NCI-H524 treated with DMSO at 0.1 percent for 48 hours (cell line): ENCODE measurements at regions not wholly inside any gene's neighbourhood (a gene's known extent, or its start where the extent isn't known, plus 50 kb on each side); places are given as distances from the start of the nearest gene placed in this dataset.
"Not testable (repeated sequence)": the region's sequence is repeated elsewhere in the genome, so short reads cannot be mapped to it uniquely, and the experiment has no call there.

Experiments
- DNase-seq: peaks from one replicate; lab custom pipeline; 2025; lab: John Stamatoyannopoulos, UW

DNA sequence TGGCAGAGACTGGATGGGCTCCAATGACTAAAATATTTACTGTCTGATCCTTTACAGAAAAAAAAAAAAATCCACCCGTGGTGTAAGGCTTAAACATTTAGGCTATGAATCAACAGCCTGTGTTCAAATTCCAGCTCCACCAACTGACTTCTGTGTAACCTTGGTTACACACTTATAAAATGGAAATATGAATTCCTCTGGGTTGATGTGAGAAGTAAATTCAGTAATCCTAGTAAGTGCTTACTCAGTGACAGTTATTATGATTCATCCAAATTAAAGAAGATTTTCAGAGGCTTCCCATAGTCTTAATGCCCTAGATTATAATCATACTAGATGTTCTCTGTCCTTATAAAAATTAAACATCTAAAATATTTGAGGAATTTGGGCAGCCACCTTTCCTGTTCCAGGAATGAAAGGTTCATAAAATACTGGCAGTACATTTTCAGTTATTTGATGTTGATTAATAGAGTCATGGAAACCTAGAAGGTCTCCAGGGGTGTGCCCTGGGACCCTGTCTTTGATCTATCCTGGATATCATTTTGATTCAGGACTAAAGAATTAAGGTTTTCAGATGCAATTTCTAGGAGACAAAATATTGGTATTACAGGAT is 180.3 kb upstream of the ZNF217 start:
- DNase-seq = no peak

DNA sequence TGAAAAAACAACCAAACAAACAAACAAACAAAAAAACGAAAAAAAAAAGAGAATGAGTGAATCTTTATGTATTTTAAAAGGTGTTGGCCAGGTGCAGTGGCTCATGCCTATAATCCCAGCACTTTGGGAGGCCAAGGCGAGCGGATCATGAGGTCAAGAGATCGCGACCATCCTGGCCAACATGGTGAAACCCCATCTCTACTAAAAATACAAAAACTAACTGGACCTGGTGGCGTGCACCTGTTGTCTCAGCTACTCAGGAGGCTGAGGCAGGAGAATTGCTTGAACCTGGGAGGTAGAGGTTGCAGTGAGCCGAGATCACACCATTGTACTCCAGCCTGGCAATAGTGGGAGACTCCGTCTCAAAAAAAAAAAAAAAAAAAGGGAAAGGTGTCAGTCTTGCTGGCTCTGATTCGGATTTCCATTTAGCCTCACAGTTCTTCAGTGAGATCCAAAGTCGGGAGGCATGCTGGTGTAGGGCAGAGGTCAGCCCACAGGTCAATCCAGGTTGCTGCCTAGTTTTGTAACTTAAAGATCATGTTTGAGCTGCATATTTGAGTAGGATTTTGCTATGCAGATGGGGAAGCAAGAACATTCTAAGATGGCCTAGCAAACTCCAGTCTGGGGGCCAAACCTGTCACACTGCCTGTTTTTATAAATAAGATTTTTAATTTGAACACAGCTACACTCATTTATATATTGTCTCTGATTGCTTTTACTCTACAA is 179.6 kb upstream of the ZNF217 start:
- not testable (repeated sequence) for DNase-seq

DNA sequence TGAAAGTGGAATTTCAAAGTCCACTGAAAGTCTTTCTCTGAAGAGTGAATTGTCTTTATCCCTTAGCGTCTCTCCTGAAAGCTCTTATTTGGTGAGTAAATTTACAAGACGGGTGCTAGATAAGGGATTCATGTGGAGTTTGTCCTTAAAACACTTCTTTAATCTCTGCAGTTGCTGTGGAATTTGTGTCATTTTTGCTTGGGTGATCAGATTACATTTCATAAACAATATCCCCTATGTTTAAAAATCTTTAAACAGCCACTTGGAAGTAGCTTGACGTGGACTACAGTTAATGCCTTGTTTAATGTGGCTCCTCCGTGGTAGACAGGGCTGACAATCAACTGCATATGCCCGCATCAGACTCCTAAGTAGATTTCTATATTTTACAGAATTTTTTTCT is 175.4 kb upstream of the ZNF217 start:
- no peak for DNase-seq

DNA sequence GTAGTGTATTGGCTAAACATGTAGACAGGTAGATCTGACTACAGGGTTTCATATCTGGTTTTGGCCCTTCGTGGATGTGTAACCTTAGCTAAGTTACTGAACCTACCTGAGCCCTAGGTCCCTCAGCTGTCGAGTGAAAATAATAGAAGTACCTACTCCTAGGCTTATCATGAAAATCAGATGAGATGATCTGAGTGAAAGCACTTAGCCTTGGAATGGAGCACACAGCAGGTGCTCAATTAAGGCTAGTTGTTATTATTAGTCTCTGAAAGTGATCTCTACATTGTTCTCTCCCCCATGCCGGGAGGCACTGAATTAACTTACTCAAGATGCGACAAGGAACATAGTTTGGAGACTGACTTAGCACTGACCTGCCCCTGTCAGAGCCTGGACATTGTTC is 174.7 kb upstream of the ZNF217 start:
- DNase-seq = no peak

DNA sequence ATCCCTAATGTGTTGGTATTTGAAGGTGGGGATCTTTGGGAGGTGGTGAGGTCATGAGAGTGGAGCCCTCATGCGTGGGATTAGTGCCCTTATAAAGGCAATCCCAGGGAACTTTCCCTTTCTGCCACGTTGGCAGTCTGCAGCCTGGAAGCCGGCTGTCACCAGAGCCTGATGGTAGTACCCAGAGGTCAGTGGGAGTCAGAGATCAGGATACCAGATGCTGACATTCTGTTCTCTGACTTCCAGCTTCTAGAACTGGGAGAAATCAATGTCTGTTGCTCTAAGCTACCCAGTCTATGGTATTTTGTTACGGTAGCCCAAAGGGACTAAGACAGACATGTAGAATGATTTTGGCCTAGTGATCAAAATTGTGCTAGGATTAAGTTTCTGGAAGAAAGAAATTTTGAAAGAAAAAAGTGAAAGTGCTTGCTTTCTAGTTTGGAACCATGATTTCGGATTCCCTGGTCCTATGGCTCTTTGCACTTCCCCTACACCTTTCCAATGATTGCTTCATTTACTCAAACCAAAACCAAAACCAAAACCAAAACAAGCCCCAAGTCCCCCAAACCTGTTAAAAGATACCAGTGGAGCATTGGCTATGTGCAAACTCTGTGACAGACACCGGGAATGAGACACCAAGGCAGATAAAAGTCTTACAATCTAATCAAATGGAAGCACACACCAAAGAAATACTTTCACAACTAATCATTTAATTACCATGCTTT is 173.7 kb upstream of the ZNF217 start:
- DNase-seq = no peak

DNA sequence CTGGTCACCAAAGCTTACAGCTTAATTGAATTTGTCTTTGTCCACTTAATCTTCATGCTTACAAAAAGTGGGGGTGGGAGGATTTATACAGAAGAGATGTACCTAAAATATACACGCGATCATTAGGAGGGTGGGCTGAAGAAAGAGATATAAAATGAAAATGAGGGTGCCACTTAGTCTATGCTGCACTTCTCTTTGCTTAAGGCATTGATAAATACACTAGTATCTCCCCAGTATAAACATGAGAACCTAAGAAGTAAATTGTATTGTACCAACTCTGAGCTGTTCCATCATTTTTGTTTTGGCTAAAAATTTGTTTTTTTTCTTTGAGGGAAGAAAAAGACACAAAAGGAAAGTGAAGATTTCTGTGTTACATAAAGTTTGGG is 170.8 kb upstream of the ZNF217 start:
- no peak for DNase-seq

DNA sequence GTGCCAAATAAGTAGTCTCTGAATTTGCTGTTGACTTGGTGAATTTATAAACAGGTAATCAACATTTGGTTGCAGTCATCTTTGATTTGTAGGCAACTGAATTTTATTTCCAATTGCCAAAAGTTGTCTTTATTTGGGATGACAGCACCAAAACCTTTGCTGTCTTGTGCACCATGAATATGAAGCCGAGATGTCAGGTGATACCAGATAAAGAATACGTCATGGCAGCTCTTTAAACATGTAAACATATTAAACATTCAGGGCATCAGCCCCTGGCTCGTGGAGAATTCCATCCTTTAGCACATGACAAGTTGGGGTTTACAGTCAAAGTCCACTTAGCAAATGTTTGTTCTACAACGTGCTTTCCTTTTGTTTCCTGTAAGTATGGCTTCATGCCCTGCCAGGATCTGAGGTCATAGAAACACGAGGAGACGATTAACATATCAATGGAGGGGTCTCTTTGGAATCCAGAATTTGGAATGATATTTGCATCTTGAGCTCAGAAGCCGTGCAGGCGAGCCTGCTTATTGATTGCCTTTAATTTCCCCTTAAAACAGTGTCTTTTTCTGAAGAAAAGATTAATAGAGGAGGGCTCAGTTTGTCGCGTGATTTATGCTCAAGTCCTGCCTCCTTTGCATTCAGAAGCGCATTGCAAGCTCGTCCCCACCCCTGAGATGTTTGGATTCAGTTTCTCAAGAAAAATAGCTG is 170.2 kb upstream of the ZNF217 start:
- DNase-seq = no peak

DNA sequence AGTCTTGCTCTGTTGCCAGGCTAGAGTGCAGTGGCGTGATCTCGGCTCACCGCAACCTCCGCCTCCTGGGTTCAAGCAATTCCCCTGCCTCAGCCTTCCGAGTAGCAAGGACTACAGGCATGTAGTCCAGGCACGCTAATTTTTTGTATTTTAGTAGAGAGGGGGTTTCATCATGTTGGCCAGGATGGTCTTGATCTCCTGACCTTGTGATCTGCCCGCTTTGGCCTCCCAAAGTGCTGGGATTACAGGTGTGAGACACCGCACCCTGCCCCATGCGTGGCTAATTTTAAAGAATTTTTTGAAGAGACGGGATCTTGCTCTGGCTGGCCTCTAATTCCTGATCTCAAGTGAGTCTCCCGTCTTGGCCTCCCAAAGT is 168.8 kb upstream of the ZNF217 start:
- DNase-seq = not testable (repeated sequence)

DNA sequence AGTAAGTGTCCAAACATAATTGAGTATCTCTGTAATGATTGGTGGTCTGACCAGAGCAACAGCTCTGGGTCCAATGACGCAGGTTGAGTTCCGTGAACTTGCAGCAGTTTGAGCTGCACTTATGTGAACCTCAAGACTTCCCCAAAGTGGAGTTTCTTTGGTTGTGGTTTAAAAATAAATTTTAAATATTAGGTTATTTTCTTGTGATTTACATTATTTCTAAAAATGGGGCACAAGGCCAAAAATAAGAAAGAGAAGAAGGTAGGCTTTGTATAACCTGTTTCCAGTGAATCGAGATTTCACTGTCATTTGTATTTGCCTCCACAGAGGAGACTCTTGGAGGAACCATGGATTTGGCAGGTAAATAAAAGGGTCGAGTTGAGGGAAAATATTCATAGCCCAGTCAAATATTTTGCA is 166.4 kb upstream of the ZNF217 start:
- no peak for DNase-seq

DNA sequence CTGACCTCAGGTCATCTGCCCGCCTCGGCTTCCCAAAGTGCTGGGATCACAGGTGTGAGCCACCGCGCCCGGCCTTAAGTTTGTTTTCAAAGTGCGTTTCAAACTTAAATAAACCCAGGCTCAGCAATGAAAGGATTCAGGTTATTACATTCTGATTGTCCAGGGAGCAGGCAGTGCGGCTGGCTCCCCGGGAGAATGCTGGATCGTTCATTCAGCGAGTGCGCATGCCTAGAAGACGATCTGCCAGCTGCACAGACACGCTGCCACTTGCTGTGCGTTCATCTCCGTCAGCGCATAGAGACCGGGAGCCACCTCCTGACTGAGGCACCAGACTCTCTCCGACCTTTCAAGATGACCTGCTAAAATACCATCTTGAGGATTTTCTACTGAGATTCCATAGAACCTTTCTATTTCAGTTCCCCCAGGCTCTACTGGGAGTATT is 163.9 kb upstream of the ZNF217 start:
- no peak for DNase-seq

DNA sequence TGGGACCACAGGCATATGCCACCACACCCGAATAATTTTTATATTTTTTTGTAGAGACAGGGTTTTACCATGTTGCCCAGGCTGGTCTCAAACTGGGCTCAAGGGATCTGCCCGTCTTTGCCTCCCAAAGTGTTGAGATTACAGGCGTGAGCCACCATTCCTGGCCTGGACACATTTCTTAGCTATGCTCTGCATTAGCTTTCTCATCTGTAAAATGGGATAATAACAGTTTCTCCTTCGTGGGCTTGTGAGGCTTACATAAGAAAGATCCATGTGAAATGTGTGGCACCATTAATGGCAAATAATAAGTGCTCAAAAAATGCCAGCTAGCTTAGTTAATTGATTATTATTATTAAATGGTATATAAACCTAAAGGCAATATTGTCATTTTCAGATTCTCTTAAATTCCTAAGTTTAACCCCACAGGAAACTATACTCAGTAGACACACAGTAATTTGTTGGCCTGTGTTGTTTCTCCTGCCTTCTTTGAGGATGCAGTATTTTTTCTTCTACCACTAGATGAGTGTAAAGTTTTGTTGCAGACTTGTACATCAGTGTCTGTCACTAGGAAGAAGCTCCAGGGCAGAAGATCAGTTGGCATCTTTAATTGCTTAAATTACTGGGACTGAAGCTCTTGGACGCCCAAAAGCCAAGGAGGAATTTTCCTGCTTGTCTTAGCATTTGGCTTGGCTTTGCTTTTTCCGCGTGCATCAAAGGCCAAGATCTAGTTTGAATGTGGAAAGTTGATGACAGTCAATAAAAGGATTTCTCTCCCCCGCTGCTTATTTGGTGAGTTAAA is 162.3 kb upstream of the ZNF217 start:
- no peak for DNase-seq

DNA sequence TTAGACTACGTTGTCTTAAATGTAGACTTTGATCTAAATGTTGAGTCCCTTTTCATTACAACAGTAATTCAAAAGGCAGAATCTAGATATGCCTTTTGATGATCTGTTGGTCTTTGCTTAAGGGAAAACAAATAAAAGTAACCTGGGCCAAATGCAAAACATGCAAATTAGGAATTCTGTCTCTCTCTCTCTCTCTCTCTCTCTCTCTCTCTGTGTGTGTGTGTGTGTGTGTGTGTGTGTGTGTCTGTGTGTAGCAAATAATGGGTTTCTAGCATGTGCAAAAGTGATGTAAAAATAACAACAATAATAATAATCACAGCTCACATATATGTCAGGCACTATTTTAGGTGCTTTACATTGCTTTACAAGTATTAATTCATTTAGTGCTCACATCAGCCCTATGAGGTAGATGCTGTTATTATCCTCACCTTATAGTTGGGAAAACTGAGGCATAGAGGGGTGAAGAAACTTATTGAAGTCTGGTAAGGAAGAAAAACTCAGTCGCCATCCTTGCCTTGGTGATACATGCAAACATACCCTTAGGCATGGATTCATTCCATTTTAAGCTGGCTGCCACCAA is 160.3 kb upstream of the ZNF217 start:
- DNase-seq = no peak

DNA sequence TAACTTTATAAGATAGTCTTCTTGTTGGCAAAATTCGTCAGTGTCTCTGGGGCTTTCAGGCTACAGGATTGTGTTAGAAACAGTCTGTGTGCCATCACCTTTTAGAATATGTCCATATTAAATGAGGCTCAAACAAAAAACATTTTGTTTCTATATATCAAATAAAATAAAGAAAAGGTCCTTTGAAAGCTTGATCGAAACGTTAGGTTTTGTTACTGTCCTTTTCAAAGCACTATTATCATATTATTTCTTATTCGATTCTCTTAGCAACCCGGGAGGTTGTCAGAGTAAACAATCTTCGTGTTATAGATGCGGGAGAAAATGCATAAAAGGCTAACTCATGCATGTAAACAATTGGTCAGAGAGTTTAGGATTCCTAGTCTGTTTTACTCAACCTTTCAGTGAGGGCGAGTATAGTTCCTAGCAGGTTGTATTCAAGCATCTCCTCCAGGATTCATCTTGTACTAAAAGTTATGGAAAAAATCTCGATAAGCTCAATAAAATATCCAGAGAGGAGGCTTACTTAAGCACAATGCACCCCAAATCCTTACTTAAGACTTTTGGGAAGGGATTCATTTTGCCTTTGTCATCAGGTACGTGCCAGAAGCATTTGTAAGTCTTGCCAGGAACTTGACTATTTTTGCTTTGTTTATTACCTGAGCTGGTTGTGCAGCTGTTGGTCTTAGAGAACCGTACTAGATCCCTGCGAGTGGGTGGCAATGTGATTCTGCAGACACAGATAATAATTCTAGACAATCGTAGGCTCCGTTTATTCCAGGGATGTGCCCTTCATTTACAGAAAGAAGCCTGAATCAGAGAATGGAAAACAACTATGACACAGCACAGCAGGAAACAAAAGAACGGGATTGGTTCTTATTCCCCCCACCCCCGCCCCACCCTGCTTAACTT is 159.6 kb upstream of the ZNF217 start:
- no peak for DNase-seq

DNA sequence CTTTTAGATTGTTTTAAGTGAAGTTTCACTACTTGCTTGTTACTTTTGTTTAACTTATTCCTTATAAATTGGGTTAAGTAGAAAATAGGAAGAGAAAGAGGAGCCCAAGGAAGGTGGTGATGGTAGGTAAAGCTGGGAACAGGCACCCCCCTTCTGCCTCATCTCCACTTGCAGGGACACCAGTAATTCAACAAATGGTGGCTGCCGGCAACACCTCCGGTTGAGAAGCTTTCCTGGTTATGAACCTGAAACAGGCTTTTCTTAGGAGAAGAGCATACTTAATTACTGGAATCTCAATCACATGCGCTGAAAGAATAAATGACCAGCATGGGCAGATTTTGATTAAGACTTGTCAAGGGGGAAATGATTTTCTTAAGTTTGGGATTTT is 158.9 kb upstream of the ZNF217 start:
- no peak for DNase-seq

DNA sequence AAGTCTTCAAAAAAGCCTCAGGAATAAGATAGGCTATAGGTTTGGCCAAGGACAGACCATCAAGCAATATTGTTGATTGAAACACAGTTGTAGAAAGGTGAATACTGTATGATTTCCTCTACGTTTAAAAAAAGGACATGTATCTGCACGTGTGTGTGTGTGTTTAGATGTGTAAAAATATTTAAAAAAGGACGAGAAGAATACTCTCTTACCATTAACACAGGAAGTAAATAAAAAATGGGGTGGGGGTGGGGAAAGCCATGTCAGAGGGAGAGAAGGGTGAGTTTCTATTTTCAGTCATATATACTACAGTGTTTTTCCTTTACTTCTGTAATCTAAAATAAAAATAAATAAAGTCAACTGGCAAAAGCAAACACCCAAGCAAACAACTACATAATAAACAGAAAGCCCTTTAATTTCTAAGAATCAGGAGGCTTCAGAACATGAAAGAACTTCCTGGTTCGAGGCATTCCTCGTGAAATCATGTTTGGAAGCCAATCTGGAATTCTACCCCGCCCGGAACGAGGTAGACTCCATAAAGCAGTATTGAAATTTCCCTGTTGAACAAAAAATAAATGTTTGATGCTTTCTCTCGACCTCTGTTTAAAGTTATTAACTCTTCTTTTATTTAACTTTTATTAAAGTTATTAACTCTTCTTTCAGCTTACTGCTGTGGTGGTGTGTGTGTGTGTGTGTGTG is 158.1 kb upstream of the ZNF217 start:
- no peak for DNase-seq

DNA sequence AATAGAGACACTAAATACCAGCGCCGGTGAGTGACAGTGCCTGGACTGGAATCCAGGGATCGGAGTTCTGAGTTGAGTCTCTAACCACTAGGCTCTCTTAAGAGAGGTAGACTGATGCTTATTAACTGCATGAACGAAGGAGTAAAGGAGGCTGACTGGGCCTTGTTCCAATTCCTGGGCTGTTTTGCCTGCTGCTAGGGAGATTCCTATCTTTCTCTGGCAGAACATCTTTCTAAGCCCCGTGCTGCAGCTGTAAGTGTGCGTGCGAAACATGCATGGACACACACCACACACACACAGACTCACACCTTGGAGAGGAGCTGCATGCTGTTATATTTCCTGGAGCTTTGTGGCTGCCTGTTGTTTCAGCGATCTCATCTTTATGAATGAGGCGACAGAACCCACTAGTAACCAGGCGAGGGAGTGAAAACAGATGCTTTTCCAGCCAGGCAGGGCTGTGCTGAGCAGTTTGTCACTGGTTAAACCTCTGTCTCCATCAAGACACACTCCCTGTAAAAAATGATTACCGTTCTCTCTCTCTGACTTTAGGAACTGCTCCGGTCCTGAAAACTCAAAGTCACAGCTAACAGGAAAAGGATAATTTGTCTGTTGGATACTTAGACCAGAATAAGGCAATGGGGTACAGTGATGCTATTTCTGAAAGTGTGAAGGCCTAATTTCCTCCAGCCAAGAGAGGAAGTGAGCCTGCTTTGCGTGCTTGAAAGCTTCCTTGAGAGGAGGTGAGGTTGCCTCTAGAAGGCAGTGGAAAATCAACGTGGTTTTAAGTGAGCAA is 157.4 kb upstream of the ZNF217 start:
- no peak for DNase-seq

DNA sequence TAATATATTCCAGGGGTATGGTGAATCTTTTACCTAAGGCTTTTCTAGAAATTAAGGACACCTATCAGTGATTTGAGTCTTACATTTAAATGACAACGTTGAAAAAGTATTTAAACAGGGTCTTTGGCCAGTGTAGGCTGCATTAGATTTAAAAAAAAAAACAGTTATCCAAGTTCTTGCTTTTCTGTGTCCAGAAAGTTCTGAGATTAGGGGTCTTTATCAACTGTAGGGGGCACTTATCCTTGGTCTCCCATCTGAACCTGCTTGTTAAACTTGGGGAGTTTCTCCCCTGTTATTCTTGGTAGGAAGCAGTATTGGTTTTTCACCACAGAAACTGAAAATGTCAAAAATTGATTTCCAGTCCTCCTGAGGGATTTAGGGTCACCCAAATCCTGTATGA is 155.9 kb upstream of the ZNF217 start:
- no peak for DNase-seq

DNA sequence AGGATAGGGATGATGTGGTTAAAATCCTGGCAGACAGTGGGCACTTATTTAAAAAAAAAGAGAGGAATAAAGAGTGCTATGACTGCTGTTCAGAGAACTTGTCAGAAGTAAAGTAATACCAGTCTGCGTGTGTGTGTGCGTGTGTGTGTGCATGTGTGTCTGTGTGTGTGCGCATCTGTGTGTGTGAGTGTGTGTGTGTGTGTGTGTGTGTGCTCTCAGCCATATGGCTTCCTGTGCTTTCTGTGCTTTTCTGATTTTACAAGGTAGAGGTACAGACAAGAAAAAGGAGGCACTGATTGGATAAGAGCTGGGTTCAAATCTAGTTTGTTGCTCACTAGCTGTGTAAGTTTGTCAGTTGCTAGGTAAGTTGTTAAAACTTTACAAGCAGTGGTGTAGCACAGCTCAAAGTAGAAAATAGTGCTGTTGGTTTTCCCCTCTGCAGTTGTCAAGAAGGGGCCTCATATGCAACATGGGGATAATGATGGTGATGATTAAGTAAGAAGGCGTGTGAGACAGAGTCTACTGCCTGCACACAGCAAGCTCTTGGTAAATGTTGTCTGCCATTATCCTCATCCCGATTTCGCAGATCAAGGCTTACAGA is 155.3 kb upstream of the ZNF217 start:
- no peak for DNase-seq

DNA sequence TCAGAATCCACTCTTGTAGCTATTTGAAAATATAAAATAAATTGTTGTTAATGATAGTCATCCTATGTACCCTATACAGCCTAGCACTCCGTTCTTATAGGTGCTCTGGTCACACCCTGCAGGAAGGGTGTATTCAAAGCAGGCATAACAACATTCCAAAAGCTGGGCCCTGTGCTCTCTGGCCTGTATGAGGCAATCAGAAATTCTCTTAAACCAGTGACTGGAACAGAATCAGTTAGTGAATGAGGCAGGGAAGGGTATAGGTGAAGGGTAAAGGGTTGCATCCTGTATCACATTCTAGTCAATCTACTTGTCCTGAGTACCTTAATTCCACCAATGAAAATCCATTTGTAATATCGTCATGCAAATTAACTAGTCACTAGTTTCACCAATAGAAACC is 154.5 kb upstream of the ZNF217 start:
- DNase-seq = no peak
